IPS DF 4.7 (cell line): ENCODE measurements at regions not wholly inside any gene's neighbourhood (a gene's known extent, or its start where the extent isn't known, plus 50 kb on each side); places are given as distances from the start of the nearest gene placed in this dataset.
"Not testable (repeated sequence)": the region's sequence is repeated elsewhere in the genome, so short reads cannot be mapped to it uniquely, and the experiment has no call there.

Source experiments
- DNase-seq: peaks from one replicate; pipeline ENCODE4 v3.0.0-alpha.2; 2013; ENCODE audit warnings: low spot score; ENCODE audit errors: extremely low read depth

GRCh38 chr15:89026167-89026566, 62.1 kb upstream of the ABHD2 start:
- no peak for DNase-seq

- DNase-seq: no peak
Measured at GRCh38 chr15:89028036-89028435, 60.2 kb upstream of the ABHD2 start.

DNA sequence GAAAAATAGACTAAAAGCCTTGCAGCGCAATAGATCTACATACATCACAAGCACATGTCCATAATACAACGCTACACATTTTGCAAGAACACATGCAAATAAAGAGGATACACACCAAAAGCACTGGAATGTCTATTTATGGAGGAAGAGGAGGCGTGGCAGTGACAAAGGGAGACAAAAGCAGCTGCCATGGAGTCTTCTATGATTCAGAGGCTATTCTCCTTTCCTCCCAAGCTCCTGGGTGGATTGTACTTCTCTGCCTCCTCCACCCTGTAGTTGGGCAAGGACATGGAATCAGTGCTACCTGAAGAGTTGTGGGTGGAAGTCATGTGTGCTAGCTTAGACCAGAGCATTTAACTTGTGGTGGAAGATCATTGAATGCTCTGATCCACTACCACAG, 57.9 kb upstream of the ABHD2 start:
- no peak for DNase-seq

GRCh38 chr15:89031637-89032285, 56.5 kb upstream of the ABHD2 start:
- DNase-seq: not testable (repeated sequence)

GRCh38 chr15:89034305-89034704, 54.0 kb upstream of the ABHD2 start:
- no peak for DNase-seq

- DNase-seq: no peak
Measured at GRCh38 chr15:89035150-89035549, 53.1 kb upstream of the ABHD2 start.

DNA sequence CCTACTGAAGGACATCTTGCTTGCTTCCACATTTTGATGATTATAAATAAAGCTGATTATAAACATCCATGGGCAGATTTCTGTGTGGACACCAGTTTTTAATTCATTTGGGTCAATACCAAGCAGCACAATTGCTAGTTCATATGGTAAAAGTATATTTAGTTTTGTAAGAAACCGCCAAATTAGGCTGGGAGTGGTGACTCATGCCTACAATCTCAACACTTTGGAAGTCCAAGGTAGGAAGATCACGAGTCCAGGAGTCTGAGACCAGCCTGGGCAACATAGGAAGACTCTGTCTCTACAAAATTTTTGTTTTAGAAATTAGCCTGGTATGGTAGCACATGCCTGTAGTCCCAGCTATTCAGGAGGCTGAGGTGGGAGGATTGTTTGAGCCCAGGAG, 52.6 kb upstream of the ABHD2 start:
- DNase-seq: no peak

DNA sequence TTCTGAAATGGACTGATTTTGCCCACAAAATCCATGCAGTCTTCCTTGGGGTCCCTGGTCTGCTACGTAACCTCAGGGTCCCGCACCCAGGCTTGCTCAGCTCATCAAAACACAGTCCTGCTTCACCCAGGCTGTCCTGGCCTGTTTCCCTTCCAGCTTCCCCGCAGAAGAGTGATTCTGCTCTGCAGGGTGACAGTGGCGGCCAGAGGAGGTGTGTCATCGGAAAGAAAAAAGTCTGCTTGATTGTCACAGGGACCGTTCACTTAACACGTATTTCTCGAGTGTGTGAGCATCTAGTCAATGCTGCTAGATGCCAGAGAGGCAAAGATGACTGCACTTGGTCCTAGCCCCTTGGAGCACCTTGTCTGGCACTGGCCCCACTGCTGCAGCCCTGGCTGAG, 50.1 kb upstream of the ABHD2 start:
- no peak for DNase-seq
